Dedifferentiated amniotic fluid mesenchymal stem cell (primary cell): ENCODE measurements at regions not wholly inside any gene's neighbourhood (a gene's known extent, or its start where the extent isn't known, plus 50 kb on each side); places are given as distances from the start of the nearest gene placed in this dataset.
"Not testable (repeated sequence)": the region's sequence is repeated elsewhere in the genome, so short reads cannot be mapped to it uniquely, and the experiment has no call there.

ENCODE experiments used
- DNase-seq: peaks from one replicate; pipeline ENCODE4 v3.0.0-alpha.2; 2016; ENCODE audit errors: extremely low spot score

DNA sequence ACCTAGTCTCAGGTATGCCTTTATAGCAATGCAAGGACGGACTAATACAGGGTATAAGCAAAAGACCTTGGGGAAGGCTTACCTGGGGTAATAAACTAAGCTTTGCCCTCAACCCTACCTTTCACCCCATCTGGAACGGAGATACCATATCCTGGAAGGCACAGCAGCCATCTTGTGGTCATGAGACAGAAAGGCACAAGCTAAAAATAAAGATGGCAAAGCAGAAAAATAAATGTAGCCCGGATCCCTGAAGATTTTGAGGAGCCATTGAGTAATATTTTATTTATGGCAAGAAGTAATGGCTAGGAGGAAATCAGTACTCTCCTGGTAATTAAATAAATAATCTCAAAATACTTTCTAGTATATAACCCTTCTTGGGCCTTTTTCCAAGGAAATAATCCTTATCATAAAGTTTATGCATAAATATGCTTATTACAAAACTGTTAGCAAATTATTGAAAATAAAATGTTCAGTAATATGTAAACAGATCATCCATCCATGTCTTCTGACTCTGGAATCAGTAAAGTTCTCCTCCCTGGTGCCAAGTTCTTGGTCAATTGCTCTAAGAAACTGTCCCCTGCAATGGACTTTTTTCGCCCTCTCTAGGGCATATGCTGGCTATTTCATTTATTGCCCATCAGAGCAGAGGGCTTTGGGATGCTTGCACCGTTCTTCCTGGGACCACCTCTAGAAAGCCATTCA is 198.7 kb downstream of the SPP2 start:
- no peak for DNase-seq

DNA sequence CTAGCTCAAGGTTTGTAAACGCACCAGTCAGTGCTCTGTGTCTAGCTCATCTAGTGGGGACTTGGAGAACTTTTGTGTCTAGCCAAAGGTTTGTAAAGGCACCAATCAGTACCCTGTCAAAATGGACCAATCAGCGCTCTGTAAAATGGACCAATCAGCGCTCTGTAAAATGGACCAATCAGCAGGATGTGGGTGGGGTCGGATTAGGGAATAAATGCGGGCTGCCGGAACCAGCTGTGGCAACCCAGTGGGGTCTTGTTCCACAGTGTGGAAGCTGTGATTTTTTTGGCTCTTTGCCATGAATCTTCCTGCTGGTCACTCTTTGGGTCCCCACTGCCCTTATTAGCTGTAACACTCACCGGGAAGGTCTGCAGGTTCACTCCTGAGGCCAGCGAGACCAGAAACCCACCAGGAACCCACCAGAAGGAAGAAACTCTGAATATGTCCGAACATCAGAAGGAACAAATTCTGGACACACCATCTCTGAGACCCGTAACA is 197.8 kb downstream of the SPP2 start:
- not testable (repeated sequence) for DNase-seq

DNA sequence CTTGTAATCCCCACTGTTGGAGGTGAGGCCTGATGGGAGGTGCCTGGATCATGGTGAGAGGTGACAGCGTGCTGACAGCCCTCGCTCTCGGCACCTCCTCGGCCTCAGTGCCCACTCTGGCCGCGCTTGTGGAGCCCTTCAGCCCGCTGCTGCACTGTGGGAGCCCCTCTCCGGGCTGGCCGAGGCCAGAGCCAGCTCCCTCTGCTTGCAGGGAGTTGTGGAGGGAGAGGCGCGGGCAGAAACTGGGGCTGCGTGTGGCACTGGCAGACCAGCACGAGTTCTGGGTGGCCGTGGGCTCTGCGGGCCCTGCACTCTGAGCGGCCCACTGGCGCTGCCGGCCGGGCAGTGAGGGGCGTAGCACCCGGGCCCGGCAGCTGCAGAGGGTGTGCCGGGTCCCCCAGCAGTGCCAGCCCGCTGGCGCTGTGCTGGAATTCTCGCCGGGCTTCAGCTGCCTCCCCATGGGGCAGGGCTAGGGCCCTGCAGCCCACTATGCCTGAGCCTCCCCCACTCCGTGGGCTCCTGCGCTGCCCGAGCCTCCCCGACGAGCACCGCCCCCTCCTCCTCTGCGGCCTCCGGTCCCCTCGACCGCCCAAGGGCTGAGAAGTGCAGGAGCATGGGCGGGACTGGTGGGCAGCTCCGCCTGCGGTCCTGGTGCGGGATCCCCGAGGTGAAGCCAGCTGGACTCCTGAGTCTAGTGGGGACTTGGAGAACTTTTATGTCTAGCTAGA is 197.1 kb downstream of the SPP2 start:
- DNase-seq, result no peak

DNA sequence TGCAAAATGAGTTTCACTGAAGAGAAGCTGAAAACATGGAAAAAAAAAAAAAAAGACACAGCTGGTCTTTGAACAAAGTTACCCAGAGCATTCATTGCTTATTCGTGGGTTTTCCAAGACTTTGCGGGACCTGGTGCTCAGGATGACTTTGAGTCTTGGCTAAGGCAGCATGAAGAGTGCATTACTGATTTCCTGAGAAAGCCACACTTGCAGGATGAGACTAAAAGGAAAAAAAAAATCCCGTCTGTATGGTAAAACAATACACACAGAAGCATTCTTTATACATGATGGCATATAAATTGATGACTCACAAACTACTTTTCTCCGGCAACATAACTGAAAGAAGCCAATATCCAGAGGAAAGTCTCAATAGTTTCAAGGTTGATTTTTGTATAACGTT is 195.4 kb downstream of the SPP2 start:
- peak; percentile 81 for DNase-seq

DNA sequence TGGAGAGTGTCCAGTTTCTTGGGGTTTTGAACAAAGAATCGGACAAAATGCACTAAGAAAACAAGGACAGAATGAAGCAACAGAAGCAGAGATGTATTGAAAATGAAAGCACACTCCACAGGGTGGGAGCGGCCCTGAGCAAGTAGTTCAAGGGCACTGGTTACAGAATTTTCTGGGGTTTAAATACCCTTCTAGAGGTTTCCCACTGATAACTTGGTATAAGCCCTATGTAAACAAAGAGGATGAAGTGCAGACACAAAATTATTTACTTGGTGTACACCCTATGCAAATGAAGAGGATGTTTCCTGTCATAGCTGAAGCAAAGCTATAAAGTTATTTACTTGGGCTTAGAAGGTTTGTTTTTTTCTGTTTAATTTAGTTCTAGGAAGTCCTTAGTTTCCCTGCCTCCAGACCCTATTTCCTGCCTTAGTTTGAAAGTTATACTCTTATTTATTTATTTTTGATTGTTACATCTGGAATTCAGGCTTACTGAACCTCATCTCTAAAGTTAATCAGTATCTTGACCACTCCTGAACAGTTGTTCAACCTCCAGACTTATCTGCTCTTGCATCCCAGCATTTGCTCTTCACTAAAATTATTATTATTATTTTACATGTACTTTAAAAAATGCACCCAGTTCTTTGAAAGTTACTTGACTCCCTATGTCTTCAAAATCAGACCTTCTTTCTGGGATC is 193.5 kb downstream of the SPP2 start:
- no peak for DNase-seq

DNA sequence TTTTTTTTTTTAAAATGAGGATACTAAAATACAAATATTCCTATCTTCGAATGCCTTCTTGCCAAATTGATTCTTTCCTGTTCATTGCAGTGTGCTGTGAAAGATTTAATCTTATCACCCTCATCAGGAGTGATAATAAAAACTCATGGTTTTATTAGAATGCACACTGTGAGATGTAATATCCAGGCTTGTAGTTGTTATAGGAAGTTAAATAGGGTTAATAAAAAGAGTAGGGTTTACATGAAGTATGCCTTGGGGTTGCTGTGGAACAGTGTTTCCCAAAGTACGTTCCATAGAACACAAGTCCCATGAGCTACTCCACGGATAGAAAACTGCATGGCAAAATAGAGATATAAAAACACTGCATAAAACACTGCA is 191.9 kb downstream of the SPP2 start:
- no peak for DNase-seq

DNA sequence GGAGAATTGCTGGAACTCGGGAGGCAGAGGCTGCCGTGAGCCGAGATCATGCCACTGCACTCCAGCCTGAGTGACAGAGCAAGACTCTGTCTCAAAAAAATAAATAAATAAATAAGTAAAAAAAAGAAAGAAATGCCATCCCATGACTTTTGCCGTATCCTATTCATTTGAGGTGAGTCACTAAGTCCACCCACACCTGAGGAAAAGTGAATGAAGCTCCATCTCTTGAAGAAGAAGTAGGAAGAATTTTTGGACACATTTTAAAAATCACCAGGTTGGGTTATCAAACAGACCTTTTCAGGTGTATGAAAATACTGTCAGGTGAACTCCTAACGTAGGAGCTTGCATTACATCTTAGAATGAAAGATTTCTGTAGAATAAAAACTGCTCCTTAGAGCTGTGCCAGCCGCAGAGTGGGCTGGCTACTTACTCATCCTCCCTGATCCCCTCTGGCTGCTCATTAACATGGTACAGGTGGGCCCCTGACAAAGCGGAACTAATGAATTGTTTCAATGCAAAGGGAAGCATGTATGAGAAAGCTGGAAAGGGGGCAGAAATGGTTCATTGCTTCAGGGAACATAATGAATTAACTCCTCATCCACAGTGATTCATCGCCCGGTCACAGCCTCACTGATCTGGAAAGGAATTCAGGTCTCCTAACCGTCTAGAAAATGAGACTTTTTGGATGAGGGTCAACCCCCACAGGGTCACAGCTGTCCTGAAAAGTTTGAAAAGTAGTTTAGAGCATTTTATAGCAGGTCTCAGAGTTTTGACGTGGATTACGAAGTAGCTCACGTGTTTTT is 191.4 kb downstream of the SPP2 start:
- peak; percentile 42 for DNase-seq

DNA sequence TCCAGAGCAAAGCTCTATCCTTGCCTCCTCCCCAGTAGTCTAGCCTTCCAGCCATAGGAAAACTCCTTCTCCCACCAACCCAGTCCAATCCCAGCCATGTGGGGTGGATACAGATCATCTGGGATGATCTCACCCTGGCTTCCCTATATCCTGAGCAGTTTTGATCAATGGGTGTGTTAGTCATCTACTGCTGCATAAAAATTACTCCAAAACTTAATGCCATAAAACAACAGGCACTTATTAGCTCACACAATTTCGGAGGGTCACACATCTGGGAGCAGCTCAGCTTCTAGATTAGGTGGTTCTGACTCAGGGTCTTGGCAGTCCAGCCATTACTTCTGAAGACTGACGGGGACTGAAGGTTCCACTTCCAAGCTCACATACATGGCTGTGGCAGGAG is 190.4 kb downstream of the SPP2 start:
- no peak for DNase-seq

DNA sequence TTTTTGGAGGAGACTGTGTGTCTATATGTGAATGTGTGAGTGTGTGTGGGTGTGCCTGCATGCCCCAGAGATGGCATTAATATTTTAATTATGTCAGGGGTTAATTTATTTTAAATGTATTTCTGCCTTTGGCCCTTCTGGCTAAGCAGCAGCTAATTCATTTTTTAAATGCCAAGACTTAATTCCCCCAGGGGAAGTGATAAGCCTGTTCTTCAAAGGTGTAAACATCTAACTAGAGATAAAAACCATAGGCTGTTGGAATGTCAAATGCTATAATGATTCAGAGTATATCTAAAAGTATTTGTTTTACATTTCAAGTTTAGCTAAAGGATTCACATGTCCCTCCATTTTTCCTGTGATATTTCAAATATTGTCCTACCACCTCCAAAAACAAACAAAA is 184.7 kb downstream of the SPP2 start:
- DNase-seq, result no peak

DNA sequence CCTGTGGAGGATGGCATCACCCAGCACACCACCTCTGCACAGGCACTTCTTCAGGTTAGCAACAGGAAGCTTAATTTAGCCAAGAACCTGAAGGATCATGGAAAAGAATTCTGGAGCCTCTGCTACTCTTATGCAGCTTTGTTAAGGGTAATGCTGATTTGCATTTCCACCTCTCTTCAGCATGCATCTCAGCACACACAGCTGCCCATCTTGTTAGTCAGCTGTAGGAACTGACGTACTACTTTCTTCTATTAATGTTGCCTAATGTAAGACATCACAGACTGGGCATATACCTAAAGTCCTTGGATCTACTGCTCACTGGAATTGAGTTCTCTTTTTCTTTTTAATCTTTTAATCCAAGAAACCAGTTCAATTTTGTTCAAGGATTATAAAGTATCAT is 181.0 kb downstream of the SPP2 start:
- DNase-seq, result no peak

DNA sequence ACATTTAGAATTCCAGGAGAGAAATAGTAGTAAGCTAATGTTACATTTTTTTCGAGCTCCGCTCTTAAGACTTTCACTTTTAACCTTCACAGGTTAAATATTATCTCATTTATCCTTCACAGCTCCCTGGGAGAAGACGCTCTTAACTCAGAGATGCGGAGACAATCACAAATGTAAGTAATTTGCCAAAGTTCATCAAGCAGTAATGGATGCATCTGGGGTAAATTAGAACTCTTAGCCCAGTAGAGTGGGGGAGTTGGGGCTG is 168.5 kb downstream of the SPP2 start:
- no peak for DNase-seq

DNA sequence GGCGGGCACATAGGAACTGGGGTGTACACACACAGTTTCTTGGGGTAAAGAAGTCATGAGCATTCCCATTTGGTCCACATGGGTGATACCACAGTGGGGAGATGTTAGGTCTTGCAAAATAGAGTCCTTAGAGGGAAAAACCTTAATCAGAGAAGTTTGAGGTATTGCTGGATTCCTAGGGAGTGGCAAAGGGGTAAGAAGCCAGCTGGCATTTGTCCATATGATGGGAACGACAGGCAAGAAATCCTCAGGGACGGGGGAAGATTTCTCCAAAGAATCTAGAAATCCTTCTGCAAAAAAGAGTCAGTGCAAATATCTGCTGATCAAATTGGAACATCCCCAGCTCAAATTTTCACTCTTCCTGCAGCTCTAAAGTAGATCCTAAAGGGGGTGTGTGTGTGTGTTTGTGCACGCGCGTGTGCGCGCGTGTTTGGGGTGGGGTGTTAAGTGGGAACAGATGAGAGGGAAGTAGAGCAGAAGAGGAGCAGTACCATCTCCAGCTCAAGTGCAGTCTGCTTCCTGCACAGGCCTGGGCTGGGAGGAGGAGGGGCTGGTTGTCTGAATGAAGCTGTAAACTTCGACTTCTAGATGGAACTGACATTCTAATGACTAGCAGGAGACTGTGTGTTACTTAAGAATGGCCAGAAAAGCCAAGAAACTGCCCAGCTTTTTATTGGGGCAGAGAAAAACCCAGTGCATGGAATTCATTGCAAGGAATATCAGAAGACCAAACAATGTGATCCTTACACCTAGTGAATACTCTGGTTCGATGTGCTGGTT is 168.0 kb downstream of the SPP2 start:
- no peak for DNase-seq

DNA sequence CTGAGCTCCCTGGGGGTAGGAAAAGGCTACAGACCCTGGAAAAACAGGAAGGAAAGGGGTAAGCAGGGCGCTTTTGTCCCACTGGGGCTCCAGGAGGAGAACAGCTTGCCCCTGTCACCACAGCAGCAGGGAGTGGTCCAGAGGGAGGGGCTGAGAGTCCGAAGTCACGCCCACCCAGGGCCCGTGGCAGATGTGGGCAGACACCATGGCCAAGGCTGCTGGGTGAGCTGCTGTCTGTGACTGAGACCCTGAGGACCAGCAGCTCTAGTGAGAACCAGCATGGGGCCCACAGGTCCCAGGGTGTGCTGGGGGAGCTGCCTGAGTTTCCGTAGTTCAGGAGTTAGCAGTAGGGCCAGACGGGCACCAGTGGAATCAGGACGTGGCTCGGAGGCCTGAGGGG is 162.0 kb downstream of the SPP2 start:
- DNase-seq, result no peak

DNA sequence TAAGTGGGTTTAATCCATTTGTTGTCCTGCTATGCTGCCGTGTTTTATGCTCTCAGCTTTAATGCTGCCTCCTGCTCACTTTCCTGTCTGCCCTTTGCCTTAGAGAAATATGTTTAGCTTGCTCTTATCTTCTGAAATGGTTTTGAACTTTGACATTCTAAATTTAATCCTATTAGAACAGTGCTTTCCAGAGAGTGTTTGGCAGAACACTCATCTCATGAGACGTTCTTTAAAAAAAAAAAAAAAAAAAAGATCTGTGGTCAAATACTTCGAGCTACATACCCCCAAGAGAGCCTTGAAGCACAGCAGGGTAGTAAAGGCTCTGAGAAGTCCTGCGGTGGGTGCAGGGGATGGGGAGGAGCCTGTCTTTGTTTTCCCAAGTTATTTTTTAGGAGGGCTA is 161.3 kb downstream of the SPP2 start:
- DNase-seq, result no peak

DNA sequence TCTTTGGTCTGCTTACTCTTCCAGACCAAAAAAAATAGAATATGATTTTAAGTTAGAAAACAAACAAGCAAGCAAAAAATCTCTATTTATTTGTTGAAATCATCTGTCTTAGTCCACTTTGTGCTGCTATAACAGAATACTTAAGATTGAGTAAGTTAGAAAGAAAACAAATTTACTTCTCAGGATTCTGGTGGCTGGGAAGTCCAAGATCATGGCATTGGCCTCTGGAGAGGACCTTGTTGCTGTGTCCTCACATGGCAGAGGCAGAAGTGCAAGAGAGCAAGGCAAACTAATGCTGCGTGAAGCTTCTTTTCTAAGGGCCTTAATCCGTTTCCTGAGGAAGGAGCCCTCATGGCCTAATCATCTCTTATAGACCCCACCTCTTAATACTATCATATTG is 156.2 kb downstream of the SPP2 start:
- DNase-seq, result no peak

DNA sequence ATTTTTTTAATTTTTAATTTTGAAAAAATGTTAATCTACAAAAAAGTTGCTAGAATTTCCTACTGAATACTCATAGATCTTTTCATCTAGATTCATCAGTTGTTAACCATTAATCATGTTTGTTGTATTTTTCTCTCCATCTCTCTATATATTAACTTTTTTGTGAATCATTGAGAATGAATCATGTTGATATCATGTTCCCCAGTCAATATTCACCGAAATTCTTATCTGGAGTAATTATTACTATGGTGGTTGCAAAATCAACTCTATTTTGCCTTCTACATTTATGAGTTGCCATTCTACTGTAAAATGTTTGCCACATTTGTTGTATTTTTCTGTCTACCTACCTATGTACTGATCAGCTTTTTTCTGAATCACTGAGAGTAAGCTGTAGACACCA is 154.0 kb downstream of the SPP2 start:
- no peak for DNase-seq

DNA sequence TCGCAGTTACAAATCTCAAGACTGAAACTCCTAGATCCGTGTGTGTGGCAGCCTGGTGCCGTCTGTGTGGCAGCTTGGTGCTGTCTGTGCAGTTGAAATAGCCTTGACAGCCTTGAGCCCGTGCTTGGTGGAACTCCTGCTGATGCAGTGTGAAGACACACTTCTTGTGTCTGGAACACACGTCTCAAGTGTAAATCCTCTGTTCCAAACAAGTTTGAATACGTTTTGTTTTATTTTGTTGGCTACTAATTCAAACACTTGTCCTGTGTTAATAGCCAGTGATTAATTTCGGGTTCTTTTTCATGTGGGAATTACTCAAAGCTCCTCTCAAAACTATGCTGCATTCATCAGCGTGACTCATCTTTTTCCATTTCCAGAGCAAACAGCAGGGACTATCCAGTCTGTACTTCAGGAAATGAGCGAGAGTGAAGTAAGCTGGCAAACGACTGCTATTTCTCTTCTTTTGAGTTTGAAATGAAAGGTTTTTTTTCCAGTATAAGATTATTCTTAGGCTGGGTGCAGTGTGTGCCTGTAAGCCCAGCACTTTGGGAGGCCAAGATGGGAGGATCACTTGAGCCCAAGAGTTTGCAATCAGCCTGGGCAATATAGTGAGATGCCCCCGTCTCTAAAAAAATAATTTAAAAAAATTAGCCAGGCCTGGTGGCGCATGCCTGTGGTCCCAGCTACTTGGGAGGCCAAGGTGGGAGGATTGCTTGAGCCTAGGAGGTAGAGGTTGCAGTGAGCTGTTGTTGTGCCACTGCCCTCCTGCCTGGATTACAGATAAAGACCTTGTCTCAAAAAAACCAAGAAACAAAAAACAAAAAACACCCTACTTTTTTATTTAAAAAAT is 152.9 kb downstream of the SPP2 start:
- peak; percentile 84 for DNase-seq

DNA sequence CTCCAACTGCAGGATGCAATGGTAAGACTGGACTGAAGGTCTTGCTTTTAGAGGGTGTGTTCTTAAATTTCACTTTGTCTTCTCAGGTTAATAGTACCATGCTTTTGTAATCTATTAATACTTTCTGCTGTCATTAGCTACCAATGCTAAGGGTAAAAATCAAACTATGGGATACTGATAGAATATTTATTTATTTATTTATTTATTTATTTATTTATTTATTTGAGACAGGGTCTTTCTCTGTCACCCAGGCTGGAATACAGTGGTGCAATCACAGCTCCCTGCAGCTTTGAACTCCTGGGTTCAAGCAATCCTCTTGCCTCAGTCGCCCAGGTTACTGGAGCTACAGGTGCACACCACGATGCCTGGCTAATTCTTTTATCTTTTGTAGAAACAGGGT is 152.1 kb downstream of the SPP2 start:
- DNase-seq, result no peak

DNA sequence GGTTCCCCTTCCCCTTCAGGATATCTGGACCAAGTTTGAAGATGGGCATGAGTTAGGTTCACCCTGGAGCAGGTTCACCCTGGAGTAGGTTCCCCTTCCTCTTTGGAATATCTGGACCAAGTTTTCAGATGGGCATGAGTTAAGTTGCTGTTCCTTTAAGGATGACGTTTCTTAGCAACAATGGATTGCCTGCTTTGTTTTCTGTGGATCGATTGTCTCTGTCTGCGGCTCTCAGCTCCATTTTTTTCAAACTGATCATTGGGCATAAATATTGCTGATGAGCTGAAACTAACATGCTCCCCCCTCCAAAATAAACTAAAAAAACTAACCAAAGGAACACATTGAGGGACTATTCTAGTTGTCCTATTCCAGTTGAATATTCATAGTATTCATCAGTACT is 149.5 kb downstream of the SPP2 start:
- no peak for DNase-seq

DNA sequence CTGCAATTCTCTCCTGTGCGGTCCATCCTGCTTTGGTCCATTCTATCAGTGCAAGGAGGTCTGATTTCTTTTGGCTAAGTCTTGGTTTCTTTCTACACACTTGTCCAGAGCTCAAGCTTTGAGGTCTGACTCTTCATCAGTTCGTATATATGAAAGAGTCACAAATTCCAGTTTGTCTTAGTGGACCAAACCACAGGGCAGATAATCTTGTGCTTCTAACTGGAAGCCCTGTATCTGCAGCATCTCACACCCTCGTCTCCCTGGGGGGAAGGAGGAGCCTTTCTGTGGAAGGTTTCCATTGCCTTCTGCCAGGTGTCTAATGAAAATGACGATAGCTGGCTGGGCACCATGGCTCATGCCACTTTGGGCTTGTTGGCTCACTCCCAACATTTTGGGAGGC is 148.5 kb downstream of the SPP2 start:
- DNase-seq, result no peak

DNA sequence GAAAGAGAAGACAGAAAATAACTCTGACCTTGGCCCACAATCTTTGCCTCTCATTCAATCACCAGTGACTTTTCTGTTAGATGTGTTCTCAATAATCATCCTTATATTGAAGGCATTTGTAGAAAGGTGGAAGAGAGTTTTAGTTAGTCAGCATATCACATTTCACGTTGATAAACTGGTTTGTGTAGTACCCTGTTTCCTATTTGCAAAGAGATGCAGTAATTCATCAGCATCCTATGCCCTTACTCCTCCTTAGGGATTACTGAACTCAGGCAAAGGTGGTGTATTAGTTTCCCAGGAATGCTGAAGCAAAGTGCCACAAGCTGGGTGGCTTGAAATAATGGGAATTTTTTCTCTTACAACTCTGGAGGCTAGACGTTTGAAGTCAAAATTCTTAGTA is 145.0 kb downstream of the SPP2 start:
- no peak for DNase-seq
